ENCODE measurements at regions not wholly inside any gene's neighbourhood (a gene's known extent, or its start where the extent isn't known, plus 50 kb on each side); places are given as distances from the start of the nearest gene placed in this dataset.

GRCh38 chr5:26669523-26669922 is 368.9 kb downstream of the CDH9 start:
- no peak for FAIRE-seq

DNA sequence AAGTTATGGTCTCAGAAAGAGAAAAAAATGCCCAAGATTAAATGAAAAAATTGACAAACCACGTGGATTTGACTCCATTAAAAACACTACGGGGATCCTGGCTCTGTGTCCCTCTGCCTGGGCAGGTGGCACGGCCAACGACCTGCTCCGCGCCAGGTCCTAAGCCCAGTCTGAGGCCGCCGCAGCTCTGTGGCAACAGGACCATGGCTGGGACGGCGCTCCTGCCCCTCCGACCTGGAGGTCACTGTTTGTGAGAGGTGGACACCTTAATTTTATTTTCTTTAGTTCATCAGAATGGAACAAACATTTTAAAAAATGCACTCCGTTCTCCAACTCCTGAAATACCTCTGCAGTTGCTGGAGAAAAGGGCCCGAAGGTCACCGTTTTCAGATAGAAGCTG is 369.4 kb downstream of the CDH9 start:
- no peak for FAIRE-seq

DNA sequence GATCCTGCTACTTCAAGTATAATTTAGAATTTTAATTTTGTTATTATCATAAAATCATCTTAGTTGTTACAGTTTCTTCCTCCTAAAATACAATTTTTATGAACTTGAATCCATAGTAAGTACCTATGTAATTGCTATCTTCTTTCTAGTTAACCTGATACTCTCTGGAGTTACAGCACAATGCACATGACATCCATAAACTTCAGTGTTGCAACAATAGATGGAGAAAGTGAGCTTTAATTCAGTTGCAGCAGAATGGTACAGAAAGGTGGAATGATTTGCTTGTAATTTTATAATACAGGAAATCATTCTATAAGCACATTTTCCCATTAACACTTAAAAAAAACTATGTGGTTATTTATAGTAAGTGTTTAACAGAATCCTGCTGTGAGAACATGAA is 372.0 kb downstream of the CDH9 start:
- no peak for FAIRE-seq

DNA sequence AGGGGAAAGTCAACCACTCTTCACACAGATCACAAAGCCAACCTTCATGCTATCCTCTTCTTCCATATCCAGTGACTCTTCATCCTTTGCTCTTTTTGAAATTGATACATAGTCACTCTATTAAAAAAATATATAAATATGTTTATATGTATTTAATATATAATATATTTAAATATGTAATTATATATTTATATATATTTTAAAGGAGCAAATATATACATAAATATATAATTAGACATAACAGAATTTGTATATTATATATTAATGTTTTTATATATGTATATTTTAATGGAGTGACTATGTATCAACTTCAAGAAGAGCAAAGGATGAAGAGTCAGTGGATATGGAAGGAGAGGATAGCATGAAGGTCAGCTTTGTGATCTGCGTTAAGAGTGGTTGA is 374.9 kb downstream of the CDH9 start:
- FAIRE-seq, result peak; percentile 64

DNA sequence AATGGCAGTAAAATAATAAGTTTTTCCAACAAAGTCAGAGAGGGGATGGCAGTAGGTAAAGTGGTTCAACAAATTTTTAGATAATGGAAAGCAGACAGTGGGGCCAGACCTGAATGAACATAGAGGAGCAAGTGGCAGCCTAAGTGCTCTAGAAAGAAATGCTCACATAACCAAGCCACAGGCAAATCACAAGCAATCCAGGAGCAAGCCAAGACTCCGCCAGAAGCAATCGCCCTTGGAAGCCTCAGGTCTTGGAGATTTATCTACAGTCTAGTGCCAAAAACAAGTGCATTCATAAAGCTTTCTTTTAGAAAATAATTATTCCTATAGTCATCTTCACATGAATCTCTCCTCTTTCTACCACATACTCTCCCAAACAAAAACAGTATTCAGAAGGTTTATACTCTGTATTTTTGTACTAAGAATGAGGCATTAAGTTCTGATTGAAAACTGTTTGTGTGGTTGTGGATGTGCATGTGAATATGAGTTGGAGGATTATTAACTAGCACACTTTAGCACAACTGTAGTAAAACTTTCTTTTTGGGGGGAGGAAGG is 375.5 kb downstream of the CDH9 start:
- no peak for FAIRE-seq

DNA sequence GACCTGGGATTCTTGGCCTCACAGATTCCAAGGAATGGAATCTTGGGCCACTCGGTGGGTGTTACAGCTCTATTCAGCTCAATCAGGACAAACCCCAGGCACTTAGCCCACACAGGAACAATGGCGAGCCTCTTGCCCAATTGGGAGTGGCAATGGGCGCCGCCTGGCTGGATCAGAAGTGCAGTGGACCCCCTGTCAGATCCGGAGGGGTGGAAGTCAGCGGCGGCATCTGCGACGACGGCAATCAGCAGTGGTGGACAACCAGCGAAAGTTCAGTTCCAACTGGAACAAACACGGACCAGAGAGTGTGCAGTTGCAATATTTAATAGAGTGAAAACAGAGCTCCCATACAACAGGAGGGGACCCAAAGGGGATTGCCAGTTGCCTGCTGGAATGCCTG is 378.3 kb downstream of the CDH9 start:
- no peak for FAIRE-seq

- FAIRE-seq, result no peak
These were observed 389.4 kb downstream of the CDH9 start for GRCh38 chr5:26649000-26649399.

DNA sequence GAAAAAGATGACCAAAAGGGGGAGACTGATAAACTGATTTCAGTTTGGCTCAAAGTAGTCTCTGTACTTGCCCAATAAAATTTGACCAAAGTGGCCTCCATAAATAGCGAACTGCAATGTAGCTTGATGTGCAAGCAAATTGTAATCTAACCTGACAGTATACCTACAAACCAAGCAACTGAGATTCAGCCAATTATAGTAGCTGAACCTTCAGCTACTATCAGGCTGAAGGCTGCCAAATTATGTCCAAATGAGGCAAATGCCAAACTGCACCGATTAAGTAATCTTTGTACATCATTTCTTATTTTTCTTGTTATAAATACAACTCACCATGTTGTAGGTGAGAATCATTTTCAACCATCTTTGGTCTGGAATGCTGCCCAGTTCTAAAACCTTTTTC is 390.6 kb downstream of the CDH9 start:
- FAIRE-seq, result no peak

GRCh38 chr5:26645659-26646058 is 392.7 kb downstream of the CDH9 start:
- FAIRE-seq, result no peak

DNA sequence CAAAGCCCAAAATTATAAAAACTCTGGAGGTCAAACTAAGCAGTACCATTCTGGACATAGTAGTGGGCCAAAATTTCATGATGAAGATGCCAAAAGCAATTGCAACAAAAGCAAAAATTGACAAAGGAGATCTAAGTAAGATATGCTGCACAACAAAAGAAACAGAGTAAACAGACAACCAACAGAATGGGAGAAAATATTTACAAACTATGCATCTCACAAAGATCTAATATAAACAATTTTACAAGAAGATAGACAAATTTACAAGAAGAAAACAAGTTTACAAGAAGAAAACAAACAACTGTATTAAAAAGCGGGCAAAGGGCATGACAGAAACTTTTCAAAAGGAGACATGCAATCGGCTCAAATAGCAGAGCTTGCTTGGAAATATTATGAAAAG is 396.9 kb downstream of the CDH9 start:
- FAIRE-seq, result no peak

DNA sequence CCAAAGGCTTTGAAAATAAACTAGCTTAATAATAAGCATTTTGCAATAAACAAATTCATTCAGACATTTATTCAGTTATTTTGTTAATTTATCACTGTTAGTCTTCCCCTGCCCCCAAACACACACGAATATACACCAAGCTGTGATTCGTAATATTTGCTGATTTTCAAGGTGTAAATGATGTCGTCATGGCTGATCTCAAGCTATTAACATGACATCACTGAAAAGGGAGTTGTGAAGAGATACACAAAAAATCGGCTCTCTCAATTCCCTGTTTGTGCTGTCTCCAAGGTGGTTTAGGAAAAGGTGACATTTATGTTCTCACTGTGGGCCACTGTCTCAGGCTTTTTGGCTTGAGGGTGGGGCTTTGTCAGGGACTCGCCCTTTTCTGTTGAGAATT is 413.3 kb downstream of the CDH9 start:
- no peak for FAIRE-seq

DNA sequence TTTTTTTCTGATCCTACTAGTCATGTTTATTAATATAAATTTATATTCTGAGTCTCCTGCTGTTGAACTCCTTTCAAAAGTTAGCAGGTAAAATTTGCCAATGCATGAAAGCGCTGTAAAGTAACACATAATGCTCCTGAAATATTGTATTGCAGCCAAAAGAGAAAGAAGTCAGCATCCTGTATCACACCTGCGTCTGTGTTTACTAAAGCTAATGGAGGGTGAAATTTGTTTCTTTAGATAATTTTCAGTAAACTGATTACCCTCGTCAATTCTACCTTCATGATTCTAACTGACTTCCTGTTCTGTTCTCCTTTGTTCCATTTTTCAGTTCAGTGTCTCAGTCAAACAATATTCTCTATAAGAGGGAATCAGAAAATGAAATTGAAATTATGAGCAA is 415.4 kb downstream of the CDH9 start:
- no peak for FAIRE-seq

DNA sequence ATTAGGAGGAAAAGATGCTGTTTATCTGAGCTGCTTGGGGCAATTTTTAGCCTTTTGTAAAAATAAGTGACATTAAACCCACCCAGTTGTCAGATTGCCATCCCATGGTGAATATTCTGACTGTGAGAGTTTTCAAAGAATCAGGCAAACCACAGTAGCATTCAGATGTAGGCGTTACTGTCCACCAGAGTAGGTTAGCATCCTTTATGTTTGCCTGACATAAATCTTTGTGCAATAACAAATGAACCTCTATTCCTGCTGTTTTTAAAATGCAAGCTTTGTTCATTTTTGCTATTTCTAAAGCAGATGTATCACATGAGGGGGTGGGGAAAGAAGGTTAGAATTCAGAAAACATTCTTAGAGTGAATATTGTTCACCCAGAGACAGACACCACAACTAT is 427.8 kb downstream of the CDH9 start:
- no peak for FAIRE-seq

DNA sequence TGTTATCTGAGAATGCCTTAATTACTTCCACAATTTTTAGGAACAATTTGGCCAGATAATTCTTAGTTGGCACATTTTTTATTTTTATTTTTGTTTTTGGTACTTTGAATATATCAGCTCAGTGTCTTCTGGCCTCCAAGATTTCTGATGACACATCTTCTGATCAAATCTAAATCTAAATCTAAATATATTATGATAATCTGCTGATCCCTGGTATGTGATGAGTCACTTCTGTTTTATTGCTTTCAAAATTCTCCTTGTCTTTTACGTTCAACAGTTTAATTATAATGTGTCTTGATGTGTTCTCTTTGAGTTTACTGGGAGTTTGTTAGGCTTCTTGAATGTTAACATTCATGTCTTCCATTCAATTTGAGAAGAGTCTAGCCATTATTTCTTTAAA is 436.8 kb downstream of the CDH9 start:
- FAIRE-seq, result no peak

DNA sequence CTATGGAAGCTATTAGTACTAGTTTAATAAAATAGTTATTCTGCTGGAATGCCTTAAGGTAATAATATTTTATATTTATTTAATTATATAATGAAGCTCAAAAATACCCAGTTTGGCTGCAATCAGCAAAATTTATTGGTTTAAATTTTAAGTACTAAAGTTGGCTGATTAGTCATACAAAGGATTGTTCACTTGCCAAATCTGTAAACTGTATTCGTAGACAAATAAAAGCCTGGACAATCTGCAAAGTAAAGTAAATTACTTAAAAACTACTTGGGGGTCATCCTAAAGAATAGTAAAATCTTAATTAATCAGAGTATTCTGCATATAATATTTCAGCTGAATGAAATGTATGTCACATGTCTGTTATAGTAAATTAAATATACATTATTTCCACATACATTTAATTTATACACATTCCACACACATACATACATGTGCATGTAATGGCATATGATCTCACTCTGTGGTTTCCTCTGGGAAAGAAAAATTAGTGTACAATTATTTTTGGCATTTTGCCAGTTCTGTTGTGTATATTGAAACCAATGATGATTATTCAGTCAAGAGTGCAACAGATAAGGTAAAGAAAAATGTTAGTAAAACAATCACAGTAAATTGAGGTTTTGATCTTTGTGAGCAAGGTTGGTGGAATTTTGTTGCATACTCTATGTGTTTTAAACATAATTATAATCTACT is 455.9 kb downstream of the CDH9 start:
- FAIRE-seq, result no peak

DNA sequence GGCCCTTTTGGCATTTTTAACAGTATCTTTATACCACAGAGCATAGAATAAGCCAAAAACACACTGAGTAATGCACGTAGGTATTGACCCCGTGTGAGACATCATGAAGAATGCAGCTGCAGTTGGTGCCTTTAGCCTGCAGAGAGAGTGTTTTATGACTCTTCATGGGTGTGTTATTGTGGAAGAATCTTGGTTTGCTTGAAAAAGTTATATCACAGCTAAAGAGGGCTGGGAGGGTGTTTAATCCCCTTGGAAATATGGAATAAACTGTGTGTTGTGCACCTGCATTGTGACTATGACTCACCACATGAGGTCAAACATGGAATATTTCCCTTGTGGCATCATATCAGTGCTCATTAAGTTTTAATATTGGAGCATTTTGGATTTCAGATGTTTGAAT is 458.7 kb downstream of the CDH9 start:
- FAIRE-seq, result no peak

GRCh38 chr5:26578002-26578401 is 460.4 kb downstream of the CDH9 start:
- no peak for FAIRE-seq

- no peak for FAIRE-seq
These were observed 465.9 kb downstream of the CDH9 start for GRCh38 chr5:26572480-26572879.

- FAIRE-seq, result no peak
These were observed 468.5 kb downstream of the CDH9 start for GRCh38 chr5:26569929-26570258.

GRCh38 chr5:26569241-26569928 is 469.0 kb downstream of the CDH9 start:
- no peak for FAIRE-seq

- FAIRE-seq, result no peak
These were observed 470.1 kb downstream of the CDH9 start for GRCh38 chr5:26568316-26568715.

- no peak for FAIRE-seq
These were observed 474.4 kb downstream of the CDH9 start for GRCh38 chr5:26563979-26564378.

DNA sequence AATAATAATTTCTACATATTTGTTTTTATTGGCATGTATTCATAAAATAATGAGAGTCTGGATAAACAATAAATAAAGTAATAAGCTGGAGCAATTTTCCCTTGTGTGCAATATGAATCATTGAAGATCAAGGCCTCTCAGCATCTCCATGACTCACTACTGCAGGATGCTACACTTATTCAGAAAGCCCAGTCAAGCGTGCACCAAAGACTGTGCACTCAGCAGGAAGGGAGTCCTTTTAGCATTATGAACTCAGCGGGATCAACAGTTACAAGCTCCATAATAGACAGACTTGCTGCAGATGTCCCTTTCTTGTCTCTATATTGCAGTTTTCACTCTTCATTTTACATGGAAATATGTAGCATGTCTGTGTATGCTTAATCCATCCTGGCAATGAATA is 485.3 kb downstream of the CDH9 start:
- no peak for FAIRE-seq

GRCh38 chr5:26543987-26544386 is 494.4 kb downstream of the CDH9 start:
- FAIRE-seq, result no peak

GRCh38 chr5:26538226-26538625 is 500.2 kb downstream of the CDH9 start:
- no peak for FAIRE-seq
